VCaP (cell line): ENCODE measurements at regions not wholly inside any gene's neighbourhood (a gene's known extent, or its start where the extent isn't known, plus 50 kb on each side); places are given as distances from the start of the nearest gene placed in this dataset.
A peak's percentile ranks its signal among the peaks of the same experiment; 100 is the strongest.
"Not testable (repeated sequence)": the region's sequence is repeated elsewhere in the genome, so short reads cannot be mapped to it uniquely, and the experiment has no call there.

Source experiments
- H3K27ac ChIP-seq: fragments of 450-650 bp; 2 replicates; pipeline ENCODE4 v1.5.1; 2017
- TF ChIP-seq, protein P1 (sequence below): fragments of 450-650 bp; conservative IDR thresholded peaks from 2 replicates; pipeline ENCODE4 v1.5.1; 2017; ENCODE audit warnings: mild to moderate bottlenecking, moderate library complexity

- no peak overlapping the region for H3K27ac ChIP-seq
Observed at GRCh38 chr1:178579095-178579494, 66.2 kb downstream of the TEX35 start.

GRCh38 chr1:178579562-178579961 lies 66.7 kb downstream of the TEX35 start:
- TF ChIP-seq, protein P1, sequence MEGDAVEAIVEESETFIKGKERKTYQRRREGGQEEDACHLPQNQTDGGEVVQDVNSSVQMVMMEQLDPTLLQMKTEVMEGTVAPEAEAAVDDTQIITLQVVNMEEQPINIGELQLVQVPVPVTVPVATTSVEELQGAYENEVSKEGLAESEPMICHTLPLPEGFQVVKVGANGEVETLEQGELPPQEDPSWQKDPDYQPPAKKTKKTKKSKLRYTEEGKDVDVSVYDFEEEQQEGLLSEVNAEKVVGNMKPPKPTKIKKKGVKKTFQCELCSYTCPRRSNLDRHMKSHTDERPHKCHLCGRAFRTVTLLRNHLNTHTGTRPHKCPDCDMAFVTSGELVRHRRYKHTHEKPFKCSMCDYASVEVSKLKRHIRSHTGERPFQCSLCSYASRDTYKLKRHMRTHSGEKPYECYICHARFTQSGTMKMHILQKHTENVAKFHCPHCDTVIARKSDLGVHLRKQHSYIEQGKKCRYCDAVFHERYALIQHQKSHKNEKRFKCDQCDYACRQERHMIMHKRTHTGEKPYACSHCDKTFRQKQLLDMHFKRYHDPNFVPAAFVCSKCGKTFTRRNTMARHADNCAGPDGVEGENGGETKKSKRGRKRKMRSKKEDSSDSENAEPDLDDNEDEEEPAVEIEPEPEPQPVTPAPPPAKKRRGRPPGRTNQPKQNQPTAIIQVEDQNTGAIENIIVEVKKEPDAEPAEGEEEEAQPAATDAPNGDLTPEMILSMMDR: no peak
- H3K27ac ChIP-seq: no peak overlapping the region

More at GRCh38 chr1:178579095-178579494, 66.2 kb downstream of the TEX35 start:
- TF ChIP-seq, protein P1: no peak

- no peak overlapping the region for H3K27ac ChIP-seq
- TF ChIP-seq, protein P1: no peak
Observed at GRCh38 chr1:178580096-178580495, 67.2 kb downstream of the TEX35 start.

DNA sequence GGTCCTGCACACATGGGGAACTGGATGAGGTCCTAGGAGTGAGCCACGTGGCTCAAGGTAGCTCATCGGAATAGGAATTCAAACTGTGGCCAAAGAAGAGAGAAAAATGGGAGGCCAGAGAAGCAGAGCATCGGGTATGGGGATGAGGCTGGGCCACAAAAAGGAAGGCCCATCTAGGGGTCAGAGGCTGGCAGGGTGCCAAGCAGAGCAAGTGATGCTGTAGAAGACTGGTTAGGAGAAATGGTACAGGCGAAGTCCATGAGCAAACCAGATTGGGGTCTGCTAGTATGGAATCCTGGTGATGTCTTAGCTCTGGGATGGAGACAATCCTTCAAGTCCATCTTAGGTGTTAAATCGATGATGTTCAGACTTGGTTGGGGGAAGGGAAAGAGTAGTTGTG lies 68.0 kb downstream of the TEX35 start:
- TF ChIP-seq, protein P1: no peak

DNA sequence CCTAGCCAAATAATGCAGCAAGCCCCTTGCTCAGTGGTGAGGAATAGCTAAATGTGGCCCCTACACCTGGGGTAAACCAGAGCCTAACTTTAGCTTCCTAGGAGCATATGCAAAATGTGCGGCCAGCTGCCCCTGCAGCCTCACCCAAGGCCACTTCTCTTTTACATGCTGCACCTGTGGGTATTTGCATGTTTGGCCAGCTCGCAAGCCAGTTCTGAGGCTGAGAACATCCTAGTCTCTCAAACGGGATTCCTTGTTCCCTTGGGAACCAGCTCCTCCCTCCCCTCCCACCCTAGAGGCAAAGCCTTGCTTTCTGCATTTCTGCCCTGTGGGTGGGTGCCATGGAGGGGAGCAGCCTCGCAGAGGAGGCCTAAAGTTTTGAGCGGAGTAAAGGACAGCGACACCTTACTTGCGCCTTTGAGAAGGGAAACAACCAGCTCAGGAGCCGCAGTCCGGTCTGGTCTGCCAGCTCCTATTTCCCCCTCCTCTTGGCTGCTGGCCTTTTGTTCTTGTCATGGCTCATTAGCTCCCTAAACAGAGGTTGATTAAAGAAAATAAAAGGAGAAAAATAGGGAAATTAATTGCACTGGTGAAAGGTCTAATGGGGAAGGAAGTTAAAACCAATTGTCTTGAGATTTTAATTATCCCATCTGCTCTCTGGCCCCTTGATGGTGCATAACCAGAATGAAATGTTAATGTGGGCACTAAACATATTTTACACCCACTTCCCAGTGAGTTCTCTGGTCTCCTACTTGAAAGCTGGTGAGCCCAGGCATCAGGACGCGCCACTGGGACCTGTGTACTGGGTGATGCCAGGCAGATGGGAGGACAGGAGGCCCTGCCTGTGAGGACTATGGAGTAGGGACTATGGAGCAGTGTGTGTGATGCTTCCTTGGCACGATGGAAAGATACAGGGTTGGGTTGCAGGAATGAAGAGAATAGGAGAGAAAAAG lies 68.7 kb downstream of the TEX35 start:
- H3K27ac ChIP-seq: peak overlapping the region; percentile 48
- TF ChIP-seq, protein P1: 0 out of 2 replicates have a peak, but pooled peaks have one; percentile 9

More for the DNA sequence above, 68.0 kb downstream of the TEX35 start:
- H3K27ac ChIP-seq: peak overlapping the region; percentile 48

DNA sequence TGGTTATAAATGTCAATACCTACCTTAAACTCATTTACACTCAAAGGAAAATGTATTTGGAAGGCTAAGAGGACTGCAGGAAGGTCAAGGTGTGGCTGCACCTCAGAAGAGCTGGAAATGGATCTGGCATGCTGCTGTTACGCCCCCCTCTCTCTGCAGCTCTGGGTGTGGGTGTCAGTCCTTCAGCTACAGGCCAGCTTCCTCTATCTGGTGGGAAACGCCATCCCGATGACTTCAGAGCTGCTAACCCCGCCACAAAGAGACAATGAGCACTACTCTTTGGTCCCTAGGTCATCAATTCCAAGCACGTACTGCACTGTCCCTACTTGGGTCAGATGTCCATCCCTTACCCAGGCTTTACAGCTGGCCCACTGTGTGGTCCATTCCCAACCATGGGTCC lies 74.2 kb downstream of the TEX35 start:
- no peak overlapping the region for H3K27ac ChIP-seq
- TF ChIP-seq, protein P1: no peak

- no peak overlapping the region for H3K27ac ChIP-seq
- TF ChIP-seq, protein P1: no peak
Observed at GRCh38 chr1:178587975-178588374, 75.1 kb downstream of the TEX35 start.

DNA sequence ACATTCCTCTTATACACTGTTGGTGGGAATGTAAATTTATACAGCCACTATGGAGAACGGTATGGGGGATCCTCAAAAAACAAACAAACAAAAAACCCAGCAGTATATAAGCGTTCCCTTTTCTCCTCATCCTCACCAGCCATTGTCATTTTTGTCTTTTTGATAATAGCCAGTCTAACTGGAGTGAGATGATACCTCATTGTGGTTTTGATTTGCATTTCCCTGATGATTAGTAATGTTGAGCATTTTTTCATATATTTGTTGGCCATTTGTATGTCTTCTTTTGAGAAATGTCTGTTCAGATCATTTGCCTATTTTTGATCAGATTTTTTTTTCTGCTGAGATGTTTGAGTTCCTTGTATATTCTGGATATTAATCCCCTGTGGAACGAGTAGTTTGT lies 76.1 kb downstream of the TEX35 start:
- H3K27ac ChIP-seq: not testable (repeated sequence)

DNA sequence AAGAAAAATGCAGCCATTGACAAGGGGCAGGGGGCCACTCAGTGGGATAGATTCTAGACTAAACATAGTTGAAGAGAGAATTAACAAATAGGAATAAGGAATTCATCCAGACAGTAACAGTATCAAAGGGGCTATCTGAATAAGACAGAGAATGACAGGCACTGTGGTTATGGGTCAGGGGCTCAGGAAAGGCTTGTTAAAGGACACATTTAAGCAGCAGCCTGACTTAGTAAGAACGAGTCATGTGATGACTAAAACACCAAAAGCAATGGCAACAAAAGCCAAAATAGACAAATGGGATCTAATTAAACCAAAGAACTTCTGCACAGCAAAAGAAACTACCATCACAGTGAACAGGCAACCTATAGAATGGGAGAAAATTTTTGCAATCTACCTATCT lies 78.9 kb downstream of the TEX35 start:
- not testable (repeated sequence) for H3K27ac ChIP-seq
